Right atrium auricular region (tissue), 2 donors: ENCODE measurements at regions not wholly inside any gene's neighbourhood (a gene's known extent, or its start where the extent isn't known, plus 50 kb on each side); places are given as distances from the start of the nearest gene placed in this dataset.
A peak's percentile ranks its signal among the peaks of the same experiment; 100 is the strongest.

Experiments
- DNase-seq: peaks from one replicate; pipeline ENCODE4 v3.0.0-alpha.2; 2019; ENCODE audit warnings: low spot score
- H3K27ac ChIP-seq, 2 donors: fragments of 200-600 bp; sonication (generic); 1 replicate in 1 of 2; 2 replicates in 1 of 2; pipeline ENCODE4 v1.5.1; 2016 to 2019
- H3K27me3 ChIP-seq, 2 donors: fragments of 200-600 bp; sonication (generic); one replicate each; pipeline versions ENCODE4 v1.5.1 to v1.6.0; 2017 to 2019
- H3K36me3 ChIP-seq: fragments of 200-600 bp; sonication (generic); one replicate; pipeline ENCODE4 v1.5.1; 2016
- H3K4me1 ChIP-seq, 2 donors: fragments of 200-600 bp; sonication (generic); one replicate each; pipeline versions ENCODE4 v1.5.1 to v1.6.0; 2017 to 2019
- H3K4me3 ChIP-seq, 2 donors: fragments of 200-600 bp; sonication (generic); 1 replicate in 1 of 2; 2 replicates in 1 of 2; pipeline ENCODE4 v1.5.1; 2017 to 2019; ENCODE audit warnings: mild to moderate bottlenecking in 1 of 2, moderate library complexity in 1 of 2
- H3K9me3 ChIP-seq, 2 donors: fragments of 200-600 bp; sonication (generic); one replicate each; pipeline ENCODE4 v1.5.1; 2019
- TF ChIP-seq, protein P1 (sequence below), 2 donors: fragments of 200-600 bp; sonication (generic); IDR thresholded peaks; one replicate each; pipeline ENCODE4 v1.5.1; 2019; ENCODE audit warnings: antibody characterized with exemption in 2 of 2

DNA sequence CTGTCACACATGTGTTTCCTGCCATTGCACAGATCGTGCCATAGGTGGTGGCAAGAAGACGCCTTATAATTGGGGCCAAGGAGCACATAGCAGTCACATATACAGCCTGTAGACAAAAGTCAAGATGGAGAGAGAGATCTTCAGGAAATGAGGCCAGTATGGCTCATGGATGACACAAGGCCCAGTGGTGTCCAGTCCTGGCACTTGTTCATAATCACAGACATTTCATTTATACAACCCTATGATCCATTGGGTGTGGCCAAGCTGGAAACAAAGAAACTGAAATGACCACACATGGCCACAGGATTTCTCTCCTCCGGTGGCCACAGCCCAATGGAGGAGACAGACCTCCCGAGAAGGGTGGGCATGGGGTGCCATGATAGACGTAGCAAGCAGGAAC, 78.5 kb upstream of the KAZN start:
- Histone ChIP-seq H3K36me3 (no peaks in the 10 kb centered on the region), H3K9me3 (no peaks in the 10 kb centered on the region), H3K4me3 (no peak overlapping the region), H3K27me3 (no peaks in the 10 kb centered on the region), H3K27ac (no peak overlapping the region), H3K4me1 (peaks cover 0 to 9% of the 10 kb centered on the region in 2 donors)
- no peak for DNase-seq
- TF ChIP-seq, protein P1, sequence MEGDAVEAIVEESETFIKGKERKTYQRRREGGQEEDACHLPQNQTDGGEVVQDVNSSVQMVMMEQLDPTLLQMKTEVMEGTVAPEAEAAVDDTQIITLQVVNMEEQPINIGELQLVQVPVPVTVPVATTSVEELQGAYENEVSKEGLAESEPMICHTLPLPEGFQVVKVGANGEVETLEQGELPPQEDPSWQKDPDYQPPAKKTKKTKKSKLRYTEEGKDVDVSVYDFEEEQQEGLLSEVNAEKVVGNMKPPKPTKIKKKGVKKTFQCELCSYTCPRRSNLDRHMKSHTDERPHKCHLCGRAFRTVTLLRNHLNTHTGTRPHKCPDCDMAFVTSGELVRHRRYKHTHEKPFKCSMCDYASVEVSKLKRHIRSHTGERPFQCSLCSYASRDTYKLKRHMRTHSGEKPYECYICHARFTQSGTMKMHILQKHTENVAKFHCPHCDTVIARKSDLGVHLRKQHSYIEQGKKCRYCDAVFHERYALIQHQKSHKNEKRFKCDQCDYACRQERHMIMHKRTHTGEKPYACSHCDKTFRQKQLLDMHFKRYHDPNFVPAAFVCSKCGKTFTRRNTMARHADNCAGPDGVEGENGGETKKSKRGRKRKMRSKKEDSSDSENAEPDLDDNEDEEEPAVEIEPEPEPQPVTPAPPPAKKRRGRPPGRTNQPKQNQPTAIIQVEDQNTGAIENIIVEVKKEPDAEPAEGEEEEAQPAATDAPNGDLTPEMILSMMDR (IDR thresholded peaks at IDR 0.05): no peak

DNA sequence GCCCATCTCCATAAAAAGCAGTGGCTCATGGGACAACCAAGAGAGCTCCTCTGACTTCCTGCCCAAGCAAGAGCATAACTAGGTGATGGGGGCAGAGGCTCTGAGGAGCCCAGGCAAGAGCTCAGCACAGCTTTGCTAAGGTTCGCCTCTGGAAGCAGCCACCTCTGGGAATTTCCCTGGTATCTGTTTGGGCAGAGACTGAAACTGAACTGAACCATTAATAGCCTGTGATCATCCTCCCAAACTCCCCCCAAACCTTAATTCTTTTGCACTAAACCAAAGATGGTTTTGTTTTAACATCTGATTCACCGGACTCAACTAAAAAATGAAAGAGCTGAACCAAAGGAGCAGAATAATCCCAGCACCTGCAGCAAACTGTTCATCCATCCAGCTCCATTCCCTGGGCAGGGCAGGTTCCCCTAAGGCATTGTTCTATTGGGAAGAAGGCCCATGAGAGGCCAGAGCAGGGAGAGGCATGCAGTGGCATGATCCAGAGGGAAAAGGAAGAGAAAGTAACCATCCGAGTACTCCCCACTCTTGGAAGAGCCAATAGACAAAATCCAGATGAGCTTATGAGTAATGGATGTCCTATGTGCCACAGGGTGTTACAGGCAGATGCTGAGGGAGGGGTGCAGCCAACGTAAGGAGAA, 77.8 kb upstream of the KAZN start:
- TF ChIP-seq, protein P1 (IDR thresholded peaks at IDR 0.05): no peak
- no peak for DNase-seq
- H3K27ac ChIP-seq: no peak overlapping the region
- no peaks in the 10 kb centered on the region for H3K27me3 ChIP-seq
- H3K9me3 ChIP-seq: no peaks in the 10 kb centered on the region
- peaks cover 0 to 9% of the 10 kb centered on the region in 2 donors for H3K4me1 ChIP-seq
- H3K4me3 ChIP-seq: no peak overlapping the region
- H3K36me3 ChIP-seq: no peaks in the 10 kb centered on the region

DNA sequence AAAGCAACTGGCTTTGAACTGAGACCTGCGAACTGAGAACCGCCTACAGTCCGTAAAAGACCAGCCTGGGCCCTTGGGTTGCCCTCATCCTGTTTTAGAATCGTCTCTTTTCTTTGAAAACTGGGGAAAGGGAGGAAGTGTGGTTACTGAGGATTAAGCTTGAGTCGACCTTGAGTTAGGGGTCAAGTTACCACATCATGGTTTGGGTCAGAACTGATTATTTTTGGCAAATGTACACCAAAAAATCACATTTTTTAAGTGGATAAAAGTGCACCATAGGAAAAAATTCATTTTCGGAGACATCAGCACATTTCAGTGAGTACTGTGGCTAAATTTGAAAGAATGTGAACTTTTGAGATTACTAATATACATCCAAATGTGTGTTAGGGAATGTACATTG, 76.9 kb upstream of the KAZN start:
- no peaks in the 10 kb centered on the region for H3K36me3 ChIP-seq
- H3K27me3 ChIP-seq: no peaks in the 10 kb centered on the region
- TF ChIP-seq, protein P1 (IDR thresholded peaks at IDR 0.05): no peak
- no peak for DNase-seq
- H3K4me1 ChIP-seq: peaks cover 0 to 9% of the 10 kb centered on the region in 2 donors
- no peak overlapping the region for H3K4me3 ChIP-seq
- peak overlapping the region; percentile 5 to 60 for H3K27ac ChIP-seq
- H3K9me3 ChIP-seq: no peaks in the 10 kb centered on the region

DNA sequence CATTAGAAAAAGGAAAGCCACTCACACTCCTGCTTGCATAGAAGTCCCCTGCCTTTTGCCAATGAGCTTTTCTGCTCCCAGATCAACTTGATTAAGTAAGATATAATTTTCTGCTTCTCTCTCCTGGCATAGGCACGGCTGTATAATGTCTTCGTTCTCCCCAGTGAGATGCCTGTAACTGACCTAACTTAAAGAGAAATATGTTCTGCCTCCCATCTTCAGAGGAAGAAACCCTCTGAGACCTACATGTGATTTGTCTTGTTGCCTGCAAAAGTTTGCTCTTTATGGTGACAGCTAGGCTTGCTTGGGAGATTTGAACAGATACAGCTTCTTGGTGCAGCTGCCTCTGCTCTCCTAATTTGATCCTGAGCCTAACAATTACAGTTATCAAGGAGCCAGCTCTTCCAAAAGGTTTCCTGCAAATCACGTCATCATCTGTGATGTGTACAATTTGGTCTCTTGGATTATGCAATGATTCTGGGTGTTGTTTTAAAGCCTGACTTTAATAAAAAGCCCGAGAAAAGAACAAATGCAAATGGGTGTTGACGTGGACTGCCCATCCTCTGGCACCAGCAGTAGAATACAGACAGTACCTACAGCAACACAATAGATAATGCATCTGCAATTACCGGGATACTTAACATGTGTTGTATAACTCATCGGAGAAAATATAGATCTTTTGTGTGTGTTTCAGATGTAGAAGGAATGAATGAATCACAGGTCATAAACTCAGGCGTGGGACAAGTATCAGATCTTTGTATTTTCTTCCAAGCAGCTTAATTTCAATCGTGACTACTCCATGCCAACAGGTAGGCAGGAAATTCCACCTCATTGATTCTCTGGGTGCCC, 76.2 kb upstream of the KAZN start:
- Histone ChIP-seq H3K27me3 (no peaks in the 10 kb centered on the region), H3K9me3 (no peaks in the 10 kb centered on the region), H3K4me1 (peaks cover 0 to 7% of the 10 kb centered on the region in 2 donors), H3K27ac (peak overlapping the region; percentile 45 to 60), H3K4me3 (no peak overlapping the region), H3K36me3 (no peaks in the 10 kb centered on the region)
- TF ChIP-seq, protein P1 (IDR thresholded peaks at IDR 0.05): no peak
- no peak for DNase-seq

DNA sequence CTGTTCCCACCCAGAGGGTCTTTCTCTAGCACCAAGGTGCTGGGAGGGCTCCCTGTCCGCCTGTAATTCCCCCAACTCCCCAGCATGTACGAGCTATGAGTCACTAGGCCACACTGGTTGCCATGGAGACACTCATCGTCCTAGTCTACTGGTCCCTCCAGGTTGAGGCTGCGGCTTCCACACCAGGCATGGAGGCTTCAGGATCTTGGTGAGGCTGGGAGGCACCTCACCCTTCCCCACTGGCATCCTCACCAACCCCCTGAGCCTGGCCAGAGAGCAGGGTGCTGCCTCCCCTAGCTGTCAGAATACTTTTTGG, 75.6 kb upstream of the KAZN start:
- H3K27me3 ChIP-seq: no peaks in the 10 kb centered on the region
- TF ChIP-seq, protein P1 (IDR thresholded peaks at IDR 0.05): no peak
- H3K27ac ChIP-seq: peak overlapping the region; percentile 45 to 60
- no peaks in the 10 kb centered on the region for H3K36me3 ChIP-seq
- H3K4me3 ChIP-seq: no peak overlapping the region
- no peaks in the 10 kb centered on the region for H3K9me3 ChIP-seq
- DNase-seq: peak; percentile 81
- H3K4me1 ChIP-seq: peaks cover 0 to under 1% of the 10 kb centered on the region in 2 donors
